Lower leg skin (tissue), 4 donors: ENCODE measurements at regions not wholly inside any gene's neighbourhood (a gene's known extent, or its start where the extent isn't known, plus 50 kb on each side); places are given as distances from the start of the nearest gene placed in this dataset.
"Not testable (repeated sequence)": the region's sequence is repeated elsewhere in the genome, so short reads cannot be mapped to it uniquely, and the experiment has no call there.

ENCODE experiments used
- DNase-seq, 2 donors: peaks; one replicate each; pipeline ENCODE4 v3.0.0-alpha.2; 2019; ENCODE audit warnings: low spot score in 2 of 2
- H3K4me3 ChIP-seq: fragments of 200-600 bp; sonication (generic); 2 replicates; pipeline ENCODE4 v1.5.1; 2017; ENCODE audit warnings: mild to moderate bottlenecking, low read depth; ENCODE audit not compliant: poor library complexity, severe bottlenecking
- CTCF ChIP-seq, 3 donors: fragments of 450-650 bp; IDR thresholded peaks; one replicate each; pipeline ENCODE4 v1.5.1; 2016; ENCODE audit warnings: antibody characterized with exemption in 3 of 3, mild to moderate bottlenecking in 3 of 3, moderate library complexity in 2 of 3
- POLR2A ChIP-seq, 2 donors: fragments of 450-650 bp; IDR thresholded peaks; one replicate each; pipeline ENCODE4 v1.6.1; 2016 to 2017; ENCODE audit warnings: antibody characterized with exemption in 2 of 2, mild to moderate bottlenecking in 1 of 2, moderate library complexity in 1 of 2
- WGBS, 2 donors: methylation state at CpG; one replicate each; pipeline ENCODE4 v1.1.5; 2018; 5-methylcytosine and 5-hydroxymethylcytosine counted together
- intact Hi-C: fragments of 100-400 bp; cut with DNase I; formaldehyde crosslinking; loops from one replicate; pipeline ENCODE4 v1.15.0; 2023; ENCODE audit warnings: low total_unique reads

GRCh38 chr7:93799750-93800357 is 90.7 kb downstream of the TFPI2 start:
- no peak for DNase-seq
- TF ChIP-seq CTCF (IDR thresholded peaks at IDR 0.05) (no peak), POLR2A (IDR thresholded peaks at IDR 0.05) (no peak)
- intact Hi-C loops = no loop called here
- H3K4me3 ChIP-seq = no peak overlapping the region
- 66 to 67% methylated on average over 5 of the region's 5 CpGs for WGBS, 2 donors

GRCh38 chr7:93793084-93793697 is 97.4 kb downstream of the TFPI2 start:
- DNase-seq, intact Hi-C loops, H3K4me3 ChIP-seq: not testable (repeated sequence)
- WGBS, 2 donors = 94 to 98% methylated on average over 14 to 19 of the region's 33 CpGs

GRCh38 chr7:93779115-93779514 is 111.4 kb downstream of the TFPI2 start:
- DNase-seq = no peak
- no peak for TF ChIP-seq CTCF (IDR thresholded peaks at IDR 0.05)
- no peak for TF ChIP-seq POLR2A (IDR thresholded peaks at IDR 0.05)
- 18 to 19% methylated on average over 3 of the region's 3 CpGs for WGBS, 2 donors
- no peak overlapping the region for H3K4me3 ChIP-seq
- intact Hi-C loops = no loop called here

GRCh38 chr7:93778384-93778783 is 112.2 kb downstream of the TFPI2 start:
- DNase-seq = no peak
- no peak for TF ChIP-seq POLR2A (IDR thresholded peaks at IDR 0.05)
- no peak overlapping the region for H3K4me3 ChIP-seq
- intact Hi-C loops = no loop called here
- WGBS, 2 donors = 78 to 84% methylated on average over 4 of the region's 4 CpGs

- 53 to 61% methylated on average over 1 of the region's 1 CpG for whole genome bisulfite sequencing, 2 donors
- no peak for DNase-seq
- no peak for TF ChIP-seq CTCF (IDR thresholded peaks at IDR 0.05)
- no peak for TF ChIP-seq POLR2A (IDR thresholded peaks at IDR 0.05)
- intact Hi-C loops = no loop called here
- H3K4me3 ChIP-seq = no peak overlapping the region
Measured at GRCh38 chr7:93773446-93773845, 117.1 kb downstream of the TFPI2 start.

GRCh38 chr7:93765475-93765874 is 125.1 kb downstream of the TFPI2 start:
- intact Hi-C loops = no loop called here
- H3K4me3 ChIP-seq = no peak overlapping the region
- TF ChIP-seq POLR2A (IDR thresholded peaks at IDR 0.05) = no peak
- WGBS, 2 donors = 94 to 95% methylated on average over 2 of the region's 2 CpGs
- DNase-seq = no peak

GRCh38 chr7:93758631-93759030 is 131.9 kb downstream of the TFPI2 start:
- DNase-seq = no peak
- intact Hi-C loops = no loop called here
- no peak overlapping the region for H3K4me3 ChIP-seq
- TF ChIP-seq POLR2A (IDR thresholded peaks at IDR 0.05) = no peak
- no peak for TF ChIP-seq CTCF (IDR thresholded peaks at IDR 0.05)
